ENCODE measurements at regions not wholly inside any gene's neighbourhood (a gene's known extent, or its start where the extent isn't known, plus 50 kb on each side); places are given as distances from the start of the nearest gene placed in this dataset.

GRCh38 chr13:104949840-104950740 lies 1585.4 kb downstream of the EFNB2 start:
- no peak for TF ChIP-seq CTCF (IDR thresholded peaks at IDR 0.05)
- TF ChIP-seq POLR2A (IDR thresholded peaks at IDR 0.05) = no peak

Measured in lower leg skin (tissue), 3 donors.